Fibroblast of upper back skin (primary cell): ENCODE measurements at regions not wholly inside any gene's neighbourhood (a gene's known extent, or its start where the extent isn't known, plus 50 kb on each side); places are given as distances from the start of the nearest gene placed in this dataset.
"Not testable (repeated sequence)": the region's sequence is repeated elsewhere in the genome, so short reads cannot be mapped to it uniquely, and the experiment has no call there.

Source experiments
- DNase-seq: peaks from one replicate; pipeline ENCODE4 v3.0.0-alpha.2; 2013

GRCh38 chr20:1742049-1742434 is 84.5 kb upstream of the SIRPG start:
- DNase-seq = not testable (repeated sequence)

DNA sequence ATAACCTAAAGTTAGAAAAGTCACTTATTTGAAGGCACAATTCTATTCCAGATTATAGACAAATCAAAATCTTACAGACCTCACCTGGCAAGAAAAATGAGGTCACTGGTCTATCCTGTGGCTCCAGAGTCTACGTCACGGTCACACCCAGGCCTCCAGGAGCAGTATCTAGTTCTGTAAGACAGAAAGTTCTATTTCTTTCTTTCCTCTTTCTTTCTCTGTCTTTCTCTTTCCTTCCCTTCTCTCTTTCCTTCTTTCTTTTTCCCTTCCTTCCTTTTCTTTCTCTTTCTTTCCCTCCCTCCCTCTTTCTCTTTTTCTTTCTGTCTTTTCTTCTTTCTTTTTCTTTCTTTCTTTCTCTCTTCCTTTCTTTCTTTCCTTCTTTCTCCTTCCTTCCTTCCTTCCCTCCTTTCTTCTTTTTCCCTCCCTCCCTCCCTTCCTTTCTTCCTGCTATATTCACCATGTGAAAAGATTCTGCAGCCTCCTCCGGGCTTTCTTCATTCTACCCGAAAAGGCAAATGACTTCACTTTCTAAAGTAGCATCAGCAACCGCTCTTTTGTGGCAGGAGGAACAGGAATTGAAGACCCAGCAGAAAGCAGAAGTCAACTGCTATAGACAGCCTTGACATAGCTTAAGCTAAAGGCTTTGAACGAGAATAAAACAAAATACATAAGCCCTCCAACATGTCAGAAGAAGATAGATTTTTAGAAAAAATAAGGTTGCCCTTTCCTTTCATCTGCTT is 83.9 kb upstream of the SIRPG start:
- no peak for DNase-seq

DNA sequence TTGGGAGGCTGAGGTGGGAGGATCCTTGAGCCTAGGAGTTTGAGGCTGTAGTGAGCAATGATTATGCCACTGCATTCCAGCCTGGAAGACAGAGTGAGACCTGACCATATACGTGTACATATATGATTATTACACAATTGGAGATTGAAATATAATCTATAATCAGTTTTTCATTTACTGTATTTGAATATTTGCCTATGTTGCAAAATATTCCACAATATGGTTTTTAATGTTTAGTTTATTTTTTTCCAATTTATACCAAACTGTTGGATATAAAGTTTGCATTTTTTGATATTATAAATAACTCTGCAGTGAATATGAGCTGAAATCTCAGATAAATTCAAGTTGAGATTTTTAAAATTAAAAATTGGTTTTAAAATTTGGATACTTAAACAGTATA is 79.6 kb upstream of the SIRPG start:
- DNase-seq = no peak

- no peak for DNase-seq
These were observed 78.0 kb upstream of the SIRPG start for GRCh38 chr20:1735417-1736089.

GRCh38 chr20:1734269-1734858 is 76.8 kb upstream of the SIRPG start:
- DNase-seq = no peak

DNA sequence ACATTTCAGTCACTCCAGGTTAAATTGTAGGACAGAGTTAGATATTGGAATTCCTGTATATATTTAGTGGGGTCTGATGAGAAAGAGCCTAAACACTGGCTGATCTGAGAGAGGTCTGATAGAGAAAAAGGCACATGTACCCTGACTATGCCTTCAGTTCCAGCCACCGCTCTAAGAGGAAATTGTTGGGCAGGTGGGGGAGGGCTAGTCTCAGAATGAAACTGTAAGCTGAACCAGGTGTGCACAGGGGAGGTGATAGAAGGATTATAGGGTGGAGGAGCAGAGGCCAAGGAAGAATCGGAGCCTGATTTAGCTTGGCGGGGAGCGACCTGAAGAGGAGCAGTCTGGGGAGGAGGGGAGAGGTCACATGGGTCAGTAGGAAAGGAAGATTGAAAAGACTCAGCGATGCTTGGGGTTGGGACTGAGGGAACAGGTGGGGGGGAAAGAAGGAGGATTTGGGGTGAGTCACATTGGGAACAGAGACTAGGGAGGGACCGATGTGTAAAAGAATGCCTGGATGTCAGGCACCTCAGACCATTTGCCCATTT is 74.3 kb upstream of the SIRPG start:
- not testable (repeated sequence) for DNase-seq

- not testable (repeated sequence) for DNase-seq
These were observed 73.6 kb upstream of the SIRPG start for GRCh38 chr20:1730981-1731711.

GRCh38 chr20:1727303-1727702 is 69.7 kb upstream of the SIRPG start:
- not testable (repeated sequence) for DNase-seq

- no peak for DNase-seq
These were observed 67.3 kb upstream of the SIRPG start for GRCh38 chr20:1724901-1725300.

DNA sequence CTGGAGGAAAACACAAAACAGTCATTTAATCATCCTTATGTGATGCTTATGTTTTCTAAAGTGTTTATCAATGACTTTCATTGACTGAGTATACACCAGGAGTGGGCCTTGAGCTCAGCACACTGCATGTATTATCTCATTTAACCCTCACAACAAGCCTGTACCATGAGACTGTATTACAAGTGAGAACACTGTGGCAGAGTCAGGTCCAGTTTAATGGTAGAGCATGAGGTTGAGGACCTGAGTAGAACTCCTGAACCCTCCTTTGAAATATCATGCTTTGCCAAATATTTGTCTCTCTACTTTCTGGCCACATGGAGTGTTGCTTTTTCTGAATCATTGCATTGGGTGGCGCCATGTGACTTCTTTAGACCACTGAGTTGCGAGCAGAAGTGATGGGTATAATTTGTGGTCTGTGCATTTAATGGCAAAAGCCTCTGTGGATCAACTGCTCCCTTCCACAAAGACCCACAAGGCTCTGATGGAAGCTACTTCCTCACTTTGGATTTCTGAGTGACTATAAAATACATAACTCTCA is 65.0 kb upstream of the SIRPG start:
- no peak for DNase-seq

- DNase-seq = no peak
These were observed 64.3 kb upstream of the SIRPG start for GRCh38 chr20:1721687-1722512.

GRCh38 chr20:1720845-1721475 is 63.4 kb upstream of the SIRPG start:
- DNase-seq = no peak

DNA sequence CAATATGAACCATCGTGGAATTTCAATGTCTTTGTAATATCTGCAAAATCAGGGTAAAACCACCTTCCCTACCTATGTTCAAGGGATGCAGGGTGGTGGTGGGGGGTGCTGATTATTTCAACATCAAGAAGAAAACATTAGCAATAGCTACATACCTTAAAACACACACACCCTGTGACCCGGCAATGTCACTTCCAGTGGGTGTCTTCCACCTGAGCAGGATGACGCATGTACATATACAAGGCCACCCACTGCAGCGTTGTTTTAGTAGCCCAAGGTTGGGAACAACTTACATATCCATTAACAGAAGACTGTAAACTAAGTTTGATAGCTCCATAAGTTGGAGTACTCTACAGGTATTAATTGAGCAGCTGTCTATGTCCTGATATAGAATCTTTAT is 62.6 kb upstream of the SIRPG start:
- DNase-seq = no peak

- peak; percentile 90 for DNase-seq
These were observed 61.2 kb upstream of the SIRPG start for GRCh38 chr20:1718604-1719384.

DNA sequence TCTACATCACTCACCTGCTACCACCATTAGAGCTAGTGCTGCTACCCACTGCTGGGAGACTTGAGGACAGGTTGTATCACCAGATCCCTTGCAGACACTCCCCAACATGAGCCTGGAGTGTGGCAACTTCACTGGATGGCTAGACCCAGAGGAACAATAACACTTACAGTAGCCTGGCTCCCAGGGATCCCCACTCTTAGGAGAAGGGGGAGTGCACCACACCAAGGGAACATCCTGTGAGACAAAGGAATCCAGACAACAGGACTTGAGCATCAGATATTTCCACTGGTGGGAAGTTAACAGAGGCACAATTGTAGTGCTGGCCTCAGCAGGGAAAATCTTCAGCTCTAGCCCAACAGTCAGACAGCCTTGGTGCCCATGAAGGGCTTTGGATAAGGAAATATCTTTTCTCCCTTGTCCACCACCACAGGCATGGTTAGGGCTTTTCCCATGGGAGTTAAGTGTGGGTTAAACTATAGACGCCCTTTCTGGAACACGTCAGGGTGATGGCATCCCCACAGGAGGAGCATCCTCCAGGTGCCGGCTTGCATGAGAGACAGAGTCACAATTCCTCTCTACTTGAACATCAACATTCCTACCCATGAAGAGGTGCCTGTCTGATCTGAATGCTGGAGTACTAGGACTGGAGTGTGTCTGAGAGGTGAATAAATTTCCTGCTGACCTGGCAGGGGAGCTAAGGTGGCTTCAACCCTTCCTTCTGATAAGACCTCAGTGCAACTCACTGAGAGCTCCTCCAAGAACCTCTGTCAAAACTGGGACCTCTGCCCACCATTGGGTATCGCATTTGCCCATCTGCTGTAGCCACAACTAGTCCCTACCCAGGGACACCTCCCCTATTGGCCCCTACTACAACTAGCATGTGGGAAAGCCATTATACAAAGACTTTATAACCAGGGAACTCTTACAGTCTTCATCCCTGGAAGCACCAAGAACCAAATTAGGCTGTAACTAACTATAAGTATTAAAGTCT is 55.4 kb upstream of the SIRPG start:
- DNase-seq = no peak

GRCh38 chr20:1711826-1712601 is 54.4 kb upstream of the SIRPG start:
- no peak for DNase-seq

DNA sequence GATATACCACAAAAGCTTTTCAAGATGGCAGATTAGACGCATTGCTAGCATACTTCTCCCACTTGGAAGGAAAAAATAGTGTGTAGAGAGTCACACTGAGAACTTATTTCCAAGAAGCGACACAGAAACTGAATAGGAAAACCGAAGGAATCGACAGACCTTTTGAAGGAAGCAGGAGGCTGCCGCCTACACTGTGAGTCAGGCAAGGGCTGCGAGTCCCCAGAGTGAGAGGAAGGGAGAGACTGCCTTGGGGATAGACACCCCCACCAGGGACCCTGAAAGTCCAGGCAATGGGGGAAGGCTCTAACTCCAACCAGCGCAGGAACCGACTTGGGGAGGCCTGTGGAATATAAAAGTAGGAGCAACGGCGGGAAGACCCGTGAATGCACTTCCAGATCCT is 53.7 kb upstream of the SIRPG start:
- no peak for DNase-seq

DNA sequence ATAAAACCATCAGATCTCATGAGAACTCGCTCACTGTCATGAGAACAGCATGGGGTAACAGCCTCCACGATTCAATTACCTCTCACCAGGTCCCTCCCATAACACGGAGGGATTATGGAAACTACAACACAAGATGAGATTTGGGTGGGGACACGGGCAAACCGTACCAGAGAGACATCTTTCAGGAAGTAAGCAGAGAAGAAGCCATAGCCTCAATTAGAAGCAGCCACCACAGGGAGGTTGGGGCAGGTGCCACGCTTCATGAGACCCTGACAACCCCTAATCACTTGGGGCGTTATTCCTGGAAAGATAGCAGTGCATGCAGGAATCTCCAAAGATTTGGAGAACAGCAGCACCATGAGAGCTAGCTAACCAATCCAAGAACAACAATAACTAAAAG is 52.9 kb upstream of the SIRPG start:
- no peak for DNase-seq
